Stimulated activated naive CD8-positive, alpha-beta T cell treated with anti-CD3 and anti-CD28 coated beads, Interleukin-15, Interleukin-2, amounts not matched to agents 100 ng/mL and 50 ng/mL, for 24 hours (primary cell): ENCODE measurements at regions not wholly inside any gene's neighbourhood (a gene's known extent, or its start where the extent isn't known, plus 50 kb on each side); places are given as distances from the start of the nearest gene placed in this dataset.

Source experiments
- H3K27ac Mint-ChIP-seq: one replicate; pipeline ENCODE4 v1.8.0; 2021; ENCODE audit warnings: mild to moderate bottlenecking, mixed read lengths
- H3K27me3 Mint-ChIP-seq: one replicate; pipeline ENCODE4 v1.8.0; 2021; ENCODE audit warnings: mixed read lengths
- H3K36me3 Mint-ChIP-seq: one replicate; pipeline ENCODE4 v1.8.0; 2021; ENCODE audit warnings: low read depth, mixed read lengths
- H3K4me1 Mint-ChIP-seq: one replicate; pipeline ENCODE4 v1.8.0; 2021; ENCODE audit warnings: low read depth, mixed read lengths
- H3K4me3 Mint-ChIP-seq: one replicate; pipeline ENCODE4 v1.8.0; 2021; ENCODE audit warnings: mild to moderate bottlenecking, mixed read lengths
- H3K9me3 Mint-ChIP-seq: one replicate; pipeline ENCODE4 v1.8.0; 2021; ENCODE audit warnings: mixed read lengths

DNA sequence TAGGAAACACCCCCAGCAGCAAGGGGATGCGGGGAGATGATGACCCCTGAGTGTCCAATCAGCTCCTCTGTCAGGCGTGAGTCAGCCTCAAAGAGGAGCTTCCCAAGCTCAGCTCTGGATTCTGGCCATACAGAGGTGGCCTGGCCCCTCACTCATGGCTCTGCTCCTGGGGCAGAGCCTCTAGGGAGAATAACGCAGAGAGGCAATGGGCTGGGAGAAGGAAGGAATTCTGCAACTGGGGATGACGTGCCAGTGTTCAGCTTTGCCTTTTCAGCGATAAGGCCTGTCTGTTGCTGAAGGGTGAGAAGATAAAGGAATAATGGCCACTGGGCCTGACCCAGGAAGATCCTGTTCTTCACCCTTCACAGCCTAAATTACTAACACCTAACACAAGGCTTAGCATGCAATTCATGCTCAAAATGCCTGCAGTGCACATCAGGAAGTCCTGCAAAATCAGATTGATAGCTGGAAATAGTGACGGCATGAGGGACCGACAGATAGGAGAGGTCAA, 92.2 kb downstream of the TBX19 start:
- H3K27me3 Mint-ChIP-seq: no peaks in the 10 kb centered on the region
- no peaks in the 10 kb centered on the region for H3K4me1 Mint-ChIP-seq
- H3K9me3 Mint-ChIP-seq: no peaks in the 10 kb centered on the region
- no peak overlapping the region for H3K4me3 Mint-ChIP-seq
- no peak overlapping the region for H3K27ac Mint-ChIP-seq
- no peaks in the 10 kb centered on the region for H3K36me3 Mint-ChIP-seq

DNA sequence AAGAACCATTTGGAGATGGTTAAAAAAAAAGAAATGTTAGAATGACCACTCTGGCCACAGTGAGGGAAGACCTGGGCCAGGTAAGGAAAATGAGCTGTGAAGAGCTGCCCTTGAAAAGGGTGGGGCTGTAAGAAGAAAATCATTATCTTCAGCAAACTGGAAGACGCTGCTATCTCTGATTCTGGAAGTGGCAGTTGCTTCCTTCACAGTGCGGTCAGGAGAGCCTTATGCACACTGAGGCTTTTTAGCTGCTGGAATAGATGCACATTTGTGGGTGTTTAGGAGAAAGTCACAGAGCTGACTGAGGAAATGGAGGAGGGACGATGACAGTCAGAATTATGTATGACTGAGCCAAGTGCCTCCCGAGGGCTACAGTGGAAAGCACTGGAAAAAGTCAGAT, 91.6 kb downstream of the TBX19 start:
- Mint-ChIP-seq H3K9me3 (no peaks in the 10 kb centered on the region), H3K27me3 (no peaks in the 10 kb centered on the region), H3K4me1 (no peaks in the 10 kb centered on the region), H3K36me3 (no peaks in the 10 kb centered on the region), H3K27ac (no peak overlapping the region), H3K4me3 (no peak overlapping the region)

DNA sequence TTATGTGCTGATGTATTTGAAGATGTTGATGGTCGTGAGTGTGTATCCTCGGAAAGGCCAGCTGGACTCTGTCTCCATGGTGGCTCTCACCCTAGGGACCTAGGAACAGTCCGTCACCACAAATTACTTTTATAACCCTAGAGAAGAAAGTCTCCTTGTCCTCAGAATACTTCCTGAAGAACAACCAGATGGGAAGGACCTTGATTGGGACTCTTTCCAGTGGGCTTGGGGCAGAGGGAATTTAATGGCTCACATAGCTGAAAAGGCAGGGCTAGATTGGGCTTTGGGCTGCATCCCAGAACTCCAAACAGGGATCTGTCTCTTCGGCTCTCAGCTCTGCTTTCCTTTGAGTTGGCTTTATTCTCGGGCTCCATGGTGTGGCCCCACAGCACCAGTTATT, 90.8 kb downstream of the TBX19 start:
- H3K36me3 Mint-ChIP-seq: no peaks in the 10 kb centered on the region
- no peaks in the 10 kb centered on the region for H3K27me3 Mint-ChIP-seq
- no peak overlapping the region for H3K27ac Mint-ChIP-seq
- H3K4me3 Mint-ChIP-seq: no peak overlapping the region
- H3K9me3 Mint-ChIP-seq: no peaks in the 10 kb centered on the region
- no peaks in the 10 kb centered on the region for H3K4me1 Mint-ChIP-seq

DNA sequence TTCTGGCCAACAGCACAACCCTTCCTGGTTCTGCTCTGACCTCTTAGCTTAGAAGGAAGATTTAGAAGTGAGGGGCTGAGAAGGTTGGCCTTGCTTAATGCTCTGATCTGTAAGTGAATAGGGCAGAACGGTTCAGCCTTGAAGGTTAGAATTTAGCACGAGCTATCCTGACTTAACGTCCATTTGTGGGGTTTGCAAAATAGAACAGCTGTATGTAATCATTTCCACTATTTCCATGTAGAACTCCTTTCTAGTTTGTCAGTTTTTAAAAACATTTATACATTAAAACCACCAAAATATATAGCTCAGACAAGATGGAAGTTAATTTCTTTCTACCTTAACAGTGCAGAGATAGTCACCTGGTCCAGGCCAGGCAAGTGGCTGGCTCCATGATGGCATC, 89.9 kb downstream of the TBX19 start:
- Mint-ChIP-seq H3K27ac (no peak overlapping the region), H3K36me3 (no peaks in the 10 kb centered on the region), H3K27me3 (no peaks in the 10 kb centered on the region), H3K4me3 (no peak overlapping the region), H3K9me3 (no peaks in the 10 kb centered on the region), H3K4me1 (no peaks in the 10 kb centered on the region)

DNA sequence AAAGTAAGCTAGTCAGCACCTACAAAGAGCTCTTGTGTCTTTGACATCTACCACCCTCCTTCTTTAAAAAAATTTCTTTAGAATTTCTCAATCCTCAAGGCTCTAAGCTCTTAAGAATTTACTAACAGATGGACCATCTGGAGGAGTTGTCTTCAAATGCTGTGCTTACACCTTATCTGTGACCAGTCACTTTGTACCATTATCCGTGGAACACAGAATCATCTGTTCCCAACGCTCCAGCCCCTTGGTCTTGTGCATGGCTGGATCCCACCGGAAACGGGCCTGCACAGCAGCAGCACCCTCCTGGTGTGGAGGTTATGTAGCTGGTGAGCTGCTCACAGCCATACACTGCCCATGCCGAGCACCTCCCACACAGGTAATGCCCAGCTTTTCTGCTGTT, 89.0 kb downstream of the TBX19 start:
- no peaks in the 10 kb centered on the region for H3K4me1 Mint-ChIP-seq
- H3K27ac Mint-ChIP-seq: no peak overlapping the region
- no peaks in the 10 kb centered on the region for H3K27me3 Mint-ChIP-seq
- H3K9me3 Mint-ChIP-seq: no peaks in the 10 kb centered on the region
- no peak overlapping the region for H3K4me3 Mint-ChIP-seq
- H3K36me3 Mint-ChIP-seq: no peaks in the 10 kb centered on the region

DNA sequence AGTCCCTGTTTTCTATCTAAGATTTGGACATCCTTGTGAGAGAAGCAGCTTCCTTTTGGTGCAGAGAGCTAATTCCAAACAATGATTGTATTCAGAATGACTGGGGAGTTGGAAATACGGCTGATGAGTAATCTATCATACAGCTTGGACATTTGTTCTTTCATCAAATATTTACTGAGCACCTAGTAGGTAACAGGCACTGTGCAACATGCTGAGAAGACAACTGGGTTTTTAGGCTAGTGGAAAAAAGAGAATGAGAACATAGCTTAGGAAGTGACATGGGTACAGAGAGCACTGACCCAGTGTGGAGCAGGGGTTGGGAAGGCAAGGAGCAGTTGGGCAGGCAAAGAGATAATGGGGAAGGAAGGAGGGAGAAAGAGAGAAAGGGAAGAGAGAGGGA, 87.5 kb downstream of the TBX19 start:
- H3K36me3 Mint-ChIP-seq: no peaks in the 10 kb centered on the region
- no peaks in the 10 kb centered on the region for H3K27me3 Mint-ChIP-seq
- H3K4me3 Mint-ChIP-seq: no peak overlapping the region
- H3K9me3 Mint-ChIP-seq: no peaks in the 10 kb centered on the region
- peaks cover 6% of the 10 kb centered on the region for H3K4me1 Mint-ChIP-seq
- no peak overlapping the region for H3K27ac Mint-ChIP-seq

DNA sequence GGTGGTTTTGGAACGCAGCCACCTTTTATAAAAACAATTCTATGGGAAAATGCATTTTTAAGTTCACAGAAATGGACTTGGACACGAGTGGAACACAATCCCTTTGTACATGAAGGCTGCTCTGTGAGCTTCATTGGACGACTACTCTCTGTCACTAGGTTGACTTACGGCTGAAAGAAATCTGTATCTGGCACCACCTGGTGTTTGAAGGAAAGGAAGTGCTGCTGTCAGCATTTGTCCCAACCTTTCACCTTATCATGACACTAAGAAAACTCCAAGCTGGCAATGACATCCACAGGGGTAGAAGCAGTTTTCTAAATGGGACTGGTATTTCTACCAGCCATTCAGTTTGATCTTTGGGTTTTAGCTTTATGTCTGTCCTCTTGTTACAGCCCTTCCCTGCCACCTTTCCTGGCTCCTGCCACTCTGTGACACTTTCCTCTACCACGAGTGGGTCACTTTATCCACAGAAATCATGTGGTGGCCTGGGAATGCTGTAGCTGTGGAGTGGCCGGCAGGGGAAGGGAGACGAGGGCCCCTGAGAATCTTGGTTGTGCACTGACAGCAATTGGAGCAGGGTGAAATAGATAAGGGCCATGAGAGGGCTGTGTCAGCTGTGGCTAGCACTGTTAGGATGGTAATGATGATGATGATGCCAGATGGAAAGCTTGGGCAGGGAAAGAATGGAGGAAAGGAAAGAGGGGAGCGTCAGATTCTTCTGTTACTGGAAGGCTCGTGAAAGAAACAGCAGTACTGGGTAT, 85.2 kb downstream of the TBX19 start:
- H3K27me3 Mint-ChIP-seq: no peaks in the 10 kb centered on the region

More for the DNA sequence above, 85.2 kb downstream of the TBX19 start:
- Mint-ChIP-seq H3K4me3 (no peak overlapping the region), H3K4me1 (peaks cover 26% of the 10 kb centered on the region), H3K9me3 (no peaks in the 10 kb centered on the region), H3K36me3 (no peaks in the 10 kb centered on the region), H3K27ac (no peak overlapping the region)
